ENCODE measurements at regions not wholly inside any gene's neighbourhood (a gene's known extent, or its start where the extent isn't known, plus 50 kb on each side); places are given as distances from the start of the nearest gene placed in this dataset.

- no peak for DNase-seq (ENCODE audit: low read depth)
These were observed 74.7 kb upstream of the MKLN1 start for GRCh38 chr7:131252976-131253375.

GRCh38 chr7:131254211-131254610, 73.5 kb upstream of the MKLN1 start:
- no peak for DNase-seq (ENCODE audit: low read depth)

- DNase-seq (ENCODE audit: low read depth): no peak
These were observed 72.4 kb upstream of the MKLN1 start for GRCh38 chr7:131255242-131255641.

GRCh38 chr7:131261476-131261994, 66.1 kb upstream of the MKLN1 start:
- no peak for DNase-seq (ENCODE audit: low read depth)

GRCh38 chr7:131265227-131265626, 62.4 kb upstream of the MKLN1 start:
- DNase-seq (ENCODE audit: low read depth): no peak

- DNase-seq (ENCODE audit: low read depth): no peak
These were observed 60.0 kb upstream of the MKLN1 start for GRCh38 chr7:131267631-131268030.

GRCh38 chr7:131268906-131269305, 58.8 kb upstream of the MKLN1 start:
- no peak for DNase-seq (ENCODE audit: low read depth)

GRCh38 chr7:131272086-131272485, 55.6 kb upstream of the MKLN1 start:
- no peak for DNase-seq (ENCODE audit: low read depth)

GRCh38 chr7:131274986-131275385, 52.7 kb upstream of the MKLN1 start:
- no peak for DNase-seq (ENCODE audit: low read depth)

GRCh38 chr7:131276190-131276589, 51.5 kb upstream of the MKLN1 start:
- no peak for DNase-seq (ENCODE audit: low read depth)

GRCh38 chr7:131276748-131277147, 50.9 kb upstream of the MKLN1 start:
- no peak for DNase-seq (ENCODE audit: low read depth)
